Upper lobe of left lung (tissue), 4 donors: ENCODE measurements at regions not wholly inside any gene's neighbourhood (a gene's known extent, or its start where the extent isn't known, plus 50 kb on each side); places are given as distances from the start of the nearest gene placed in this dataset.

Experiments used
- CTCF ChIP-seq, 6 experiments: fragments of 450-650 bp in 4 of 6; fragments of 200-600 bp in 2 of 6; sonication (generic) in 2 of 6; IDR thresholded peaks; one replicate each; pipeline ENCODE4 v1.5.1; 2016 to 2019; ENCODE audit warnings: antibody characterized with exemption in 6 of 6
- EP300 ChIP-seq, 4 donors: sonication (generic); formaldehyde crosslinking; IDR thresholded peaks; one replicate each; pipeline ENCODE4 v1.5.1; 2017; ENCODE audit warnings: antibody characterized with exemption in 4 of 4, control low read depth in 2 of 4
- POLR2A ChIP-seq, 4 donors: fragments of 450-650 bp; IDR thresholded peaks; one replicate each; pipeline ENCODE4 v1.5.1; 2016 to 2017; ENCODE audit warnings: antibody characterized with exemption in 4 of 4, mild to moderate bottlenecking in 2 of 4
- POLR2AphosphoS5 ChIP-seq, 2 donors: sonication (generic); formaldehyde crosslinking; IDR thresholded peaks; one replicate each; pipeline ENCODE4 v1.5.1; 2017; ENCODE audit warnings: antibody characterized with exemption in 2 of 2

- no peak for TF ChIP-seq CTCF (IDR thresholded peaks at IDR 0.05)
- no peak for TF ChIP-seq POLR2A (IDR thresholded peaks at IDR 0.05)
- TF ChIP-seq POLR2AphosphoS5 (IDR thresholded peaks at IDR 0.05), result no peak
- no peak for TF ChIP-seq EP300 (IDR thresholded peaks at IDR 0.05)
These were observed 212.5 kb upstream of the PPP2R2D start for GRCh38 chr10:131688304-131688703.
